GM18517 (cell line): ENCODE measurements at regions not wholly inside any gene's neighbourhood (a gene's known extent, or its start where the extent isn't known, plus 50 kb on each side); places are given as distances from the start of the nearest gene placed in this dataset.
"Not testable (repeated sequence)": the region's sequence is repeated elsewhere in the genome, so short reads cannot be mapped to it uniquely, and the experiment has no call there.

Experiments
- ATAC-seq: cut with Tn5 transposase; IDR thresholded peaks from one replicate; pipeline ENCODE4 v1.9.1; 2021; ENCODE audit warnings: mild to moderate bottlenecking, moderate library complexity; ENCODE audit not compliant: unreplicated experiment

DNA sequence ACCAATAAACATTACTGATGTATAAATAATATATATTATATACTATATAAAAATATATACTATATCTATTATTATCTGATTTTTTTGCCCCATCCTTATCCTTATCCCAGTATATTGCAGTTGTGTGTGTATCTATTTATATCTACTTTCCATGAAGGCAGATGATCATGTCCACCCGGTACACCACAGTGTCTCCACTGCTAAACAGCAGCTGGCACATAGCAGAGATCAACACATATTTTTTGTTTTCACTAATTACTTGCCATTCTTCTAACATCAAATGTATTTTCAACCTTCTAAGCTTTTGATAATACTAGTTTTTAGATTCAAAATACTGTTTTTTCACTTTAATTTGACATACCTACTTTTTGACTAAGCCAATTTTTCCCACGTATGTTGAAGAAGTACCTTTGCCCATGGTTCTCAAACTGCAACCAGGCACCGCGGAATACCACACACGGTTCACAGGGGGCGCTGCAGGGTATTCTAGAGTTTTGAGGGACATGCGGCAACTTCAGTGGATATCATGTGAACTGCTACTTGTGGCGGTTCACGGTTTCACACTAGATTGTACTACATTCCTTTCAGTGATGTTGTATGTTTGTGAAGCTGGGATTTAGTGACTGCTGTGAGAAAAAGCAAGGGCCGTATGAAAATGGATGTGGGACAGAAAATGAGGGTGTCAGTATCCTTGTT, 182.5 kb upstream of the NPY2R start:
- ATAC-seq, result peak; percentile 77

DNA sequence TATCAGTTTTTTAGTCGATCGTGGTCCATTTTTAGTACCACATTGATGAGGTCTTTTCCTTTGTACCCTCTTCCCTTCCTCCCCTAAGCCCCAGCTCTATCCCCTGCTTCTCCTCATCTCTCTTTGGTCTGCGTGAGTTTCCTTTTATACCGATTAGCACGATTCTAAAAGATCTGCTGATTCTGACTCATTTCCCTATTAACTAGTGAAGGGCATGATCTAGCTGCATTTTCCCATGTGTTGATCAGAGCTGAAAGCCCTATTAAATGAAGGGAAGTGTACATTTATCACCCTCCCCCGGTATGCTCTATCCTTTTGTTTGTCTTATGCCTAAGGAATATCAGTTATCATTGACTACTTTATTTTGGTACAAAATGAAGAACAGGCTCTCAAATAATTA, 181.7 kb upstream of the NPY2R start:
- no peak for ATAC-seq

DNA sequence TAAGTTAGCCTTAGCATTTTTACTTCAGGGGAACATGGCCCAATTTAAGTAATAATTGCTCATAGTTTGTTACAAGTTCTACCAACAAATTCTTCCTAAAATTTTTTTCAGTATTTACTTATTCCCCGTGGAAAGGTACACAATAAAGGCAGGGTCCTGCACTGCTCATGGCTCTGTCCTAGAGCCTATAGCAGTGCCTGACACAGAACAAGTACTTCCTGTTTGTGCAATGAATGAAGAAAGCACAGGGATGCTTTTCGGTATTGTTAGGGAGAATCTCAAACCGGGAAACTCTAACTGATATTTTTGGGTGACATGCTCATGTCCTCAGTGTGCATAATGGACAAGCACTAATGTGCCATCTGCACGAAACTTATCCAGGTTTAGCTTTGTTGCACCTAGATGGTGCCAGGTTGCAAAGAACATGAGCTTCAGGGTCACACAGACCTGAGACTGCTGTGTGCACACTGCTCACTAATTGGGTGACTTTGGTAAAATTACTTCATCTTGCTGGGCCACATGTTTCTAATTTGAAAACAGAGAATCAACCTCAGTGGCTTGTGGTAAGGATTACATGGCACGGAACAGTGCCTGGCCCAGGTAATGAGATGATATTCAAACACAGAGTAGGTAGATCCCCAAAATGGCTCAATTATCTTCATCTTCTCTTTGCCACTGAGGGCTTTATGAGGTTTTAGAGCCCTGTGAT, 175.8 kb upstream of the NPY2R start:
- no peak for ATAC-seq

DNA sequence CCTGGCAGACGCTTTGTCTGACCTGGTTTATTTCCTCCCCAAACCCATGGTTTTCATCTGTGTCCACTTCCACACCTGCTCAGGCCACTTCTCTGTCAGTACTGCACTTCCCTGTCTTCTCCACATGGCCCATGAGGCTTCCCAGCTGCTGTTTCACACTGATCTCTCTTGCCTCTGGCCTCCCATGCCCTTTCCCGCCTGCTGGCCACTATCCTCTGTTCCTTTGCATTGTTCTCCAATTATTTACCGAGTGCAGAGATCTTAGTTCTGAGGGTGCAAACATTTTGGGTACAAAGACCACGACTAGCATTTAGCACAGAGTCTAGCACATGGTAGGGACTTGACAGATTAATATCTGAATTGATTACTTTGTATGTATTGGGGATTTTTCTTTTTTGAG, 174.8 kb upstream of the NPY2R start:
- ATAC-seq, result no peak

DNA sequence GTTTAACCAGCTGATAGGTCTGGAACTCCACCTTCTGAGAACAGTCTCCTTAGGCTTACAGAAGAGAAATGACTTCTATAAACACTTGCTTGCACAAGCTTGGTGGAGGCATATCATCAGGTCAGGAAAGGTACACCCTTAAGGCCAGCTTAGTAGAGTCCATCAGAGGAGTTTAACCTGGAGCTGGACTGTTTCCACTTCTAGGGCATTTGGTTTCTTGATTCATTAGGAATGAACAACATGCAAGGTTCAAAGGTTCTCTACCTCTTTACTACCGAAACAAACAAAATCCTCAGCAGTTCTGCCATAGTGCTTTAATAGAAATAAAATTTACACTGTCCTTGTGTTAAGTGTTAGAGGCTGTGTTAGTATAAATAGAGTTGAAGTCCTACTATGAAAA, 171.4 kb upstream of the NPY2R start:
- ATAC-seq, result no peak

DNA sequence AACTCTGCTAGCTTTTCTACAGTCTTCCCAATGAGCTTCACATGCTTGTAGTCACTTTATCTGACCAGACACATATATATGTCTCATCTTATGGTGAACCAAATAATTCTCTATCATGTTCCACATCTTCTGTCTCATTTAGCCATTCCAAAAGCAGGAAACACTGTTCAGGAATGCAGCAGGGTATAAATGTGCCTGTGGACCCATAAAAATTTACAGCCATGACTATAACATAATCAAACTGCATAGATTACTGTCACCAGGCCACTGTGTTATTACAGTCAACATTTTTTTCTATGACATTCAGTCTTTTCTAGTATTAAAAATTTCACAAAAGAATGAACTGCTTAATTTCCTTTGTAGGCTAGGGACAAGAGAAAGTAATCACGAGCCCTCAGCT, 170.0 kb upstream of the NPY2R start:
- ATAC-seq, result no peak

DNA sequence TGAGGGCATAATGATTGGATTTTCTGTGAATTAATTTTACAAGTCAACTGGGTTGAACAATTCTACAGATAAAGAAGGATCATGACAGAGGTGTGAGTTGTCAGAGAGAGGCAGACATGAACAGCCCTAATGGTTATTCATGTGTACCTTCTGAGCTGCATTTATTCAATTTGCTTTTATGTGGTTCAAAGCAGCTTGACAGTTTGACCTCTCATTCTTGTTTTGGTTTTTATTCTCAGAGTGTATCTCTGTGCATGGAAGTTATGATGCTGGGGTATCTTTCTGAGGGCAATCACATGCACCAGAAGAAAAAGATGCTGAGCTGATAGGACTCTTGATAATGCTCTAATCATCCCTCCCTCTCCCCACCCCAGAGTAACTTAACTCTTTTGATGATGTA, 169.3 kb upstream of the NPY2R start:
- ATAC-seq, result no peak

DNA sequence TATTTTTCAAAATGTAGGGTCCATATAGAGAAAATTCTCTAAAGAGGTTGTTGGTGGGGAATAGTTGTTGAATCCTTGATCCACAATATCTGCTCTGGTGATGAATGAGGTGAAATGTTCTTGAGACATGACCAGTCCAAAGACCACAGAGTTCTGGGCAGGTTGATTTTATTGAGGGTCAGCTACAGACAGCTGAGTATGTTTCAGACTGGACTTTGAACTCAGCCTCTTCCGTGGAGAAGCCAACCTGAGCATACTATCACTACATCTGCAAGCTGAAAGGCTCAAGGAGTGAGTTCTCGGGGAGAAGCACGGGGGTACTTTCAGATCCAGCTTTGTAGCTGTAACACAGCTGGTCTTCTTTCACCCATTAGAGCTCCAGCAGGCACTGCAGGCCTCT, 168.4 kb upstream of the NPY2R start:
- no peak for ATAC-seq

DNA sequence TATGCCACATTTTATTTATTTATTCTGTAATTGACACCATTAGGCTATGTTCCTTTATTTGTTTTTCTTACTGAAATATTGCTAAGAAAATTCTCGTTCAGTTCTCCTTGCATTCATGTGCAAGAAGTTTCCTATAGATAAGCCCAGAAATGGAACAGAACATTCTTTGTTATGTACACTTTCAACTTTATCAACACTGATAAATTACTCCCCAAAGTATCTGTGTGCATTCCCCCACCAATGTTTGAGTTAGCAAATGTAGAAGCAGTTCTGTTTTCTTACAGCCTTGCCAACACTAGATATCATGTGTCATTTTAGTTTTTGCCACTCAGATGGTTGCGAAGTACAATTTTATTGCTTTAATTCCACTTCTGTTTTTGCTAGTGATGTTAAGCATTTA, 166.4 kb upstream of the NPY2R start:
- no peak for ATAC-seq

DNA sequence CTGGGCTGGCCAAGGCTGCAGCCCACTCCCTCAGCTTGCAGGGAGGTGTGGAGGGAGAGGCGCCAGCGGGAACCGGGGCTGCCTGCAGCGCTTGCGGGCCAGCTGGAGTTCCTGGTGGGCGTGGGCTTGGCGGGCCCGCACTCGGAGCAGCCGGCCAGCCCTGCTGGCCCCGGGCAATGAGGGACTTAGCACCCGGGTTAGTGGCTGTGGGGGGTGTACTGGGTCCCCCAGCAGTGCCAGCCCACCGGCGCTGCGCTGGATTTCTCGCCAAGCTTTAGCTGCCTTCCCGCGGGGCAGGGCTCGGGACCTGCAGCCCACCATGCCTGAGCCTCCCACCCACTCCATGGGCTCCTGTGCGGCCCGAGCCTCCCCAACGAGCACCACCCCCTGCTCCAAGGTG, 164.2 kb upstream of the NPY2R start:
- not testable (repeated sequence) for ATAC-seq

DNA sequence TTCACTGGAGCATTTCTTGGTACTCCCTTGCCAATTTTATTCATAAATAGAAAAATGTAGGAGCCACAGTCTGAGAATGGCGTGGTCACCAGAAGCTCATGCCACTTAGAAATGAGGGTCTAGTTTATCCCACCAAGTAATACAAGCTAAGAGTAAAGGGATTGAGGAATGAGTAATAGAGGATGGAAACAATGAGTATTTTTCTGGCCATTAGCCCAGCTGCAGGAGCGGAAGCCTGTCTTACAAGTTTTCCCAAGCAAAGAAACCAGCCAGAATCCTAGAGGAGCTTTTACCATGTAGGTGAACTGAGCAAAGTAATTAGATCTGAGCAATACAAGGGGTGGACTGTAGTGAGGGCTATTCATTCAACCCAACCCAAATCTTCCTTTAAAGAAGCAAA, 160.7 kb upstream of the NPY2R start:
- ATAC-seq, result no peak

DNA sequence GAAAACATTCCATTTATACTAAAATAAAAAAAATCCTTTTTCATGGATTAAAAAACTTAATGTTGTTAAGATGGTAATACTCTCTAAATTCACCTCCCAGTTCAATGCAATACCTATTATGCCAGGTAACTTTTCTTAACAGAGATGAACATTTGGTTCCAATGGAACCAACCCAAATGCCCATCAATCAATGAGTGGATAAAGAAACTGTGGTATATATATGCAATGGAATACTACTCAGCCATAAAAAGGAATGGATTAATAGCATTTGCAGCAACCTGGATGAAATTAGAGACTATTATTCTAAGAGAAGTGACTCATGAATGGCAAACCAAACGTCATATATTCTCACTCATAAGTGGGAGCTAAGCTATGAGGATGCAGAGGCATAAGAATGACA, 154.4 kb upstream of the NPY2R start:
- not testable (repeated sequence) for ATAC-seq

DNA sequence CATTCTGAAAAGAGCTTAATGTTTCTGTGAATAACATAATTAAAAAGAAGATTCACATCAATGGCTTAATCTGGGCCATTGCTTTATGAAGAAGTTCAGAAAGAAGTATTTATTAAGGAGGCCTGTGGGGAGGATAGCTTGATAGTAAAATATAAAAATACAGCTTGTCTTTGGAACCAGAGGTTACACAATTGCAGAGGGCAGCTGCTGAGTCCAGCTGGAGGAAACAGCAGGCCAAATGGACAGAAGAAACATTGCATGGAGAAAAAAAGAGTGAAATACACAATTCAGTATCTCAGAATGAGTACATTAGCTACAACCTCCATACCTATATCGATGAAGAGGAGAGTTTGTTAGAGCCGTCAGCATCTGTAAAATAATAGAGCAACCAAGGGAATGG, 148.0 kb upstream of the NPY2R start:
- ATAC-seq, result no peak

DNA sequence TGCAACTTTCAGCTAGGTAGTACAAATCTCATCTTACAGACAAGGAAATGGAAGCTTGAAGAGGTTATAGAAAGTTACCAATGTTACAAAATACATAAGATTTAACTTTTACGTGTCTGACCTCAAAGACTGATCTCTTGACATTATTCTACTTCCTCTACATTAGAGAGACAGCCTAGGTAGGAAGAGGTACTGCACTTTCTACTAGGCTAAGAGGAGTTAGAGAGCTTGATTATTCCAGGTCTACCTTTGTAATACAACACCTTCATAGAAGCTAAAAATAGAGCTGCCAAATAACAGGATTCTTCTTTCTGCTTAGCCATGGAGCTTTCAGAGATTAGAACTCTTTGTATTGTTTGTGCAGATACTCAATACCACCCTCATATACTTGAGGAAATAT, 147.6 kb upstream of the NPY2R start:
- no peak for ATAC-seq

DNA sequence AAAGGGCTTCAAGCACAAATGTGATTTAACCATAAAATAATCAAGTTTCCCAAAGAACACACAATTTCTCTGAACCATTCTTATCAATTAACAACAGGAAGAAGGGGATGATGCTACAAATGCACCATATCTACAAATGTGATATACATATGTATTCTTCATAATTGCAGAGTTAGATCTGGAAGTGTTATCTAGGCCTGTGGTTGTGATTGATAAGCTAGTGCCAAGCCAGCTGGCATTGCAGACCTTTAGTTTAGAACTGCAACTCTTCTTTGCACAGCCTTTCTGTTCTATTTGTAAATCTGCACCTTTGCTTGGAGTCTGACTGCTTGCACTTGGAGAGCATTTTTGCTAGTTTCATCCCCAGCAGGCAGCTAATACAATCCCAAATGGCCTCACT, 145.5 kb upstream of the NPY2R start:
- no peak for ATAC-seq

DNA sequence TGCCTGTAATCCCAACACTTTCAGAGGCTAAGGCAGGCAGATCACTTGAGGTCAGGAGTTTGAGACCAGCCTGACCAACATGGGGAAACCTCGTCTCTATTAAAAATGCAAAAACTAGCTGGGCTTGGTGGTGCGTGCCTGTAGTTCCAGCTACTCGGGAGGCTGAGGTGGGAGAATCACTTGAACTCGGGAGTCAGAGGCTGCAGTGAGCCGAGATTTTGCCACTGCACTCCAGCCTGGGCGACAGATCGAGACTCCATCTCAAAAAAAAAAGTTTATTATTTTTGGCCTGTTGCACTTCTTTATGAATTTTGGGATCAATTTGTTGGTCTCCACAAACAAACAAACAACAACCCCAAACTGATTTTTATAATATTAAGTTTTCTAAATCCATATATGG, 143.5 kb upstream of the NPY2R start:
- ATAC-seq, result not testable (repeated sequence)

DNA sequence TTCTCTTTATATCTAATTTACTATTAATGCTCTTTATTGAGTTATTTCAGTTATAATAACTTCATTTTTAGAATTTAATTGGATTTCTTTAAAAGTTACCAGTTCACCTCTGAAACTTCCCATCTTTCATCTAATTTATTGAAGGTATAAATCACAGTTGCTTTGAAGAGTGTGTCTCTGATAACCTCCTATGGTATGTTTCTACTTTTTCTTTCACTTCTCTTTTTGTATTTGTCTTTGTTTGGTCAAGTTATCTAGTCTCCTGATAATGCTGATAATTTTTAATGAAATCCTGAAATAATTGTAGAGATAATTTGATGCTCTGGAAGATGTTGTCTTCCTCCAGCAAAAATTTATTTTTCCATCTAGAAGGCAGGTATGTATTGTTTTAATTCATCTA, 141.6 kb upstream of the NPY2R start:
- no peak for ATAC-seq

DNA sequence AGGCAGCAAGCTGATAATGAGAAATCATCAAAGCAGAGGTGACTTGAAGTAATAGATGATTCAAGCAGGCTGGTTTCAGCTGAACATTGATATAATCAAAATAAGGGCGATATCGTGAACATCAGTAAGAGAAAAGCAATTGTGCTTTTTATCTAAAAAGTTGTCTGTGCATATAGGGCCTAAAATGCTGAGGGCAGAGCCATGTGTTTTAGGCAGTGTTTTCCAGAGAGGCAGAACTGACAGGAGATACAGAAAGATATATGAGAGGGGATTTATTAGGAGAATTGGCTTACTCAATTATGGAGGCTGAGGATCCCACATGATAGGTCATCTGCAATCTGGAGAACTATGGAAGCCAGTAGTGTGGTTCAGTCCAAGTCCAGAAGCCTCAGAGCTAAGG, 136.5 kb upstream of the NPY2R start:
- ATAC-seq, result no peak

DNA sequence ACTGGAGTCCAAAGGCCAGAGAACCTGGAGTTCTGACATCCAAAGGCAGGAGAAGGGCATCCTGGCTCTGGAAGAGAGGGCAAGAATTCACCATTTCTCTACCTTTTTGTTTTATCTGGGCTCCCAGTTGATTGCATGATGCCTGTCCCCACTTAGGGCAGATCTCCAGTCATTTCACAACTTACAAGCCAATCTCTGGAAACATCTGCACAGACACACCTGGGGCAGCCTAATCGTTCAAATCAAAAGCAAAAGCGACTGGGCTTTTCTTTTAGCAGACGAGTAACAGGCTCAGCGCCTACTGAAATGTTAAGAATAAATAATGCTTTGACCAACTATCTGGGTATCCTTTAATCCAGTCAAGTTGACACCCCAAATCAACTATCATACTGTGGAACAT, 136.0 kb upstream of the NPY2R start:
- ATAC-seq, result no peak

DNA sequence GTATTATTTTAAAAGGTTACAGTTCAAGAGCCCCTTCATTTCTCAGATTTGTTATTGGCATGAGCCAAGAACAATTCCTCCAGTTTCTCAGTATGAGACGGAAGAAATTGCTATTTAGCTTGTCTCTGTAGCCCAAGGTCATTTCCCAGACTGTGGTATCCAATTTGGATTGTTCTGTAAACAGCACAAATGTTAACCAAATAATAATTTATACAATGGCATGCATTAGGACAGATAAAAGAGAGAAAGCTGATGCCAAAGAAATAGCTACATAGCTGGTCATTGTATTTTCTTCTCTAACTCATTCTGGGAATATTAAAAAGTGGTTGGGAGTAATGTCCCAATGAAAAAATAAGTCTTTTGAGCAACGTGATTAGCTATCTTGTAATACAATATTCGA, 134.6 kb upstream of the NPY2R start:
- ATAC-seq, result no peak

DNA sequence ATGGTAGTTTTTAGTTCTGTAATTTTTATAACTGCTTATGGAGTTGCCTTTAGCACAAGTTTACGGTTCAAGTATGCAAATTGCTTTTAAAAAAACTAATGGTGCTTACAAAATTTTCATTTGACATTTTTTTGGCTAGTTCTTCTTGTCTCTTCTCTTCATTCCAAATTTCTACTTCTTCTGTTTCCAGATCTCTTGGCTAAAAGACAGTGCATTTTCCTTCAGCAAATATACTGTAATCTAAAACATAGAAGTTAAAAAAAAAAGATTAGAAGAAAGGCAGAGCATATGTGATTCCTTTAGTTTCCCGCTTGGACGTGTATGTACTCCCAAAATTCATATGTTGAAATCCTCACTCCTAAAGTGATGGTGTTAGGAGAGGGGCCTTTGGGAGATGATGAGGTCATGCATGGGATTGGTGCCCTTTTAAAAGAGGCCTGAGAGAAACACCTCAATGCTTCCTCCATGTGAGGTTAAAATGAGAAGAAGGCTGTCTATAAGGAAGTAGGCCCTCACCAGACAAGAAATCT, 132.1 kb upstream of the NPY2R start:
- ATAC-seq, result no peak

DNA sequence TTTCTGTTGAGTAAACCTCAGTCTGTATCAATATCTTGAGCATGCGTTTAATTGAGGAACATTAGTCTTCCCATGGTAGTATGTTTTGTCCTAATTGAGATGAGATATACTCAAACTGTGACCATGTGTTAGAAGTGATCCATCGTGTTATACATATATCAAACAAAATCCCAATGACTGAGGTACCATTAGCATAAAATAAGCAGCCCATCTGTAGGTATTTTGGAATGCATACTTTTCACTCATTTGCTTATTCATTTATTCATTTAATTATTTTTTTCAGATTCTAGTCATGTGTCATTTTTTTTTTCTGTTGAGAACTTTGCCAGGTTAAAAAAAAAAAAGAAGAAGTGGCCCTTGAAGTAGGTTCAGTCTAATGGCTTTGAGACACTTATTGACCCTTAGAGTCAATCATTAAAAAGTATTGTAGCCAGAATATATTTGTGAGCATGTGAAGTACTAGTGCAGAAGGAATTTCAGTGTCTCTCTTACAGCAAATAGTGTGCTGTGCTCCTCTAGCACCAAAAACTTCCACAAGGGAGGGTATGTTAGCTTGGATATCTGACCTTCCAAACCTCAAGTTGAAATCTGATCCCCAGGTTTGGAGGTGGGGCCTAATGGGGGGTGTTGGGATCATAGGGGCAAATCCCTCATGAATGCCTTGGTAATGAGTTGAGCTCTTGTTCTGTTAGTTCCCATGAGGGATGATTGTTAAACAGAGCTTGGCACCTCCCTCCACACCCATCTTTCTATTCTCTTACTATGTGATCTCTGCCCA, 130.8 kb upstream of the NPY2R start:
- no peak for ATAC-seq
